Choroid plexus epithelial cell (primary cell): ENCODE measurements at regions not wholly inside any gene's neighbourhood (a gene's known extent, or its start where the extent isn't known, plus 50 kb on each side); places are given as distances from the start of the nearest gene placed in this dataset.

Experiments
- DNase-seq: peaks from one replicate; pipeline ENCODE4 v3.0.0-alpha.2; 2010; ENCODE audit warnings: low read depth
- H3K4me3 ChIP-seq: 2 replicates; pipeline ENCODE4 v1.5.1; 2011; ENCODE audit warnings: low read depth, mild to moderate bottlenecking, control low read depth, low read length, moderate library complexity
- TF ChIP-seq, protein P1 (sequence below): conservative IDR thresholded peaks from 2 replicates; pipeline ENCODE4 v1.5.1; 2011; ENCODE audit warnings: low read depth, mild to moderate bottlenecking, control low read depth, inconsistent platforms, low read length, moderate library complexity

GRCh38 chr7:142337054-142338001 is 79.5 kb upstream of the PRSS58 start:
- TF ChIP-seq, protein P1, sequence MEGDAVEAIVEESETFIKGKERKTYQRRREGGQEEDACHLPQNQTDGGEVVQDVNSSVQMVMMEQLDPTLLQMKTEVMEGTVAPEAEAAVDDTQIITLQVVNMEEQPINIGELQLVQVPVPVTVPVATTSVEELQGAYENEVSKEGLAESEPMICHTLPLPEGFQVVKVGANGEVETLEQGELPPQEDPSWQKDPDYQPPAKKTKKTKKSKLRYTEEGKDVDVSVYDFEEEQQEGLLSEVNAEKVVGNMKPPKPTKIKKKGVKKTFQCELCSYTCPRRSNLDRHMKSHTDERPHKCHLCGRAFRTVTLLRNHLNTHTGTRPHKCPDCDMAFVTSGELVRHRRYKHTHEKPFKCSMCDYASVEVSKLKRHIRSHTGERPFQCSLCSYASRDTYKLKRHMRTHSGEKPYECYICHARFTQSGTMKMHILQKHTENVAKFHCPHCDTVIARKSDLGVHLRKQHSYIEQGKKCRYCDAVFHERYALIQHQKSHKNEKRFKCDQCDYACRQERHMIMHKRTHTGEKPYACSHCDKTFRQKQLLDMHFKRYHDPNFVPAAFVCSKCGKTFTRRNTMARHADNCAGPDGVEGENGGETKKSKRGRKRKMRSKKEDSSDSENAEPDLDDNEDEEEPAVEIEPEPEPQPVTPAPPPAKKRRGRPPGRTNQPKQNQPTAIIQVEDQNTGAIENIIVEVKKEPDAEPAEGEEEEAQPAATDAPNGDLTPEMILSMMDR: no peak
- no peak for DNase-seq
- no peak overlapping the region for H3K4me3 ChIP-seq

DNA sequence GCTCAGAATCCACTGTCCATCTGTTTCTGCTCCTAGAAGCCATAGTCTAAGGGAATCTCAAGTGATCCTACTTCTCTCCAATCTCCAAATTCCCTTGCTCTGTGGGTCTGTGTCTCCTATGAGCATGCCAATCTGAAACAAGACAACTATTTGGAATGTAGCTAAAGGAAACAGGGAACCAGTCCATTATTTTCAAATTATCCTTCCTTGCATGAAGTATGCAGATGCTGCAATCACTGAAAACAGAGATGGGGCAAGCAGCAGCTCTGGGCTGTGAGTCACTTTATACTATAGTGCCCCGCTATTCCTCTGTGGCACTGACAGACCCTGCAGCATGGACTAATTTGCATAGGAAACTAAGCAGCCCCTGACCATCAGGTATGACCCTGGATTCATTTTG is 76.9 kb upstream of the PRSS58 start:
- no peak for DNase-seq
- H3K4me3 ChIP-seq: no peak overlapping the region
- TF ChIP-seq, protein P1: no peak

DNA sequence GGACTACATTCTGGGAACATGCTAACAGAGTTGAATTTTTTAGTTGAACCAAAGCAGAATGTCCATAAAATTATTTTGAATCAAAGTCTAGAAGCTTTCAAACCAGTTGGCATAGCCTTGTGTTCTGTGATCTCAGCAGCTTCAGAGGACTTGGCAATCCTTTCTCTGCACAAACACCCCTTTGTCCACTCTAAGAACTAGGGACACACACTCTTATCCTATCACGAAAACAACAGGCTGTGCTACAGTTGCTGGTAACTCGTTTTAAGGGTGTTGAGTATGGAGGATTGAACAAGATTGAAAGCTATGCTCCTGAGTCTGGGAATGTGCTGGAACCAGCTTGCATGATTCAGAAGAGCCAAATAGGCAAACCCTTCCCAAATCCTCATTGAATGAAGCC is 76.4 kb upstream of the PRSS58 start:
- no peak for DNase-seq
- TF ChIP-seq, protein P1: no peak
- H3K4me3 ChIP-seq: no peak overlapping the region

- no peak overlapping the region for H3K4me3 ChIP-seq
- TF ChIP-seq, protein P1: no peak
- DNase-seq: no peak
These were observed 74.6 kb upstream of the PRSS58 start for GRCh38 chr7:142332421-142332820.

DNA sequence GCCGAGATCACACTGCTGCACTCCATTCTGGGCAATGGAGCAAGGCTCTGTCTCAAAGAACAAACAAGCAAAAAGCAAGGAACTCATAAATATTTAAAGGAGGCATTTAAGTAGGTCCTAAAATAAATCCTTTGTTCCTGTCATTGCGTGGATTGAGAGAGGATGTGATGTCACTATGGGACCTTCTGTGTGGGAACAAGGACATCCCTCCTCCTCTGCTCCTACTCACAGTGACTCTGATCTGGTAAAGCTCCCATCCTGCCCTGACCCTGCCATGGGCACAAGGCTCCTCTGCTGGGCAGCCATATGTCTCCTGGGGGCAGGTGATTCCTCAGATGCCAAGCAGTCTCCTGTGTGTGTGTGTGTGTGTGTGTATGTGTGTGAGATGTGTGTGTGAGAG is 74.1 kb upstream of the PRSS58 start:
- DNase-seq: no peak
- no peak overlapping the region for H3K4me3 ChIP-seq
- TF ChIP-seq, protein P1: no peak

DNA sequence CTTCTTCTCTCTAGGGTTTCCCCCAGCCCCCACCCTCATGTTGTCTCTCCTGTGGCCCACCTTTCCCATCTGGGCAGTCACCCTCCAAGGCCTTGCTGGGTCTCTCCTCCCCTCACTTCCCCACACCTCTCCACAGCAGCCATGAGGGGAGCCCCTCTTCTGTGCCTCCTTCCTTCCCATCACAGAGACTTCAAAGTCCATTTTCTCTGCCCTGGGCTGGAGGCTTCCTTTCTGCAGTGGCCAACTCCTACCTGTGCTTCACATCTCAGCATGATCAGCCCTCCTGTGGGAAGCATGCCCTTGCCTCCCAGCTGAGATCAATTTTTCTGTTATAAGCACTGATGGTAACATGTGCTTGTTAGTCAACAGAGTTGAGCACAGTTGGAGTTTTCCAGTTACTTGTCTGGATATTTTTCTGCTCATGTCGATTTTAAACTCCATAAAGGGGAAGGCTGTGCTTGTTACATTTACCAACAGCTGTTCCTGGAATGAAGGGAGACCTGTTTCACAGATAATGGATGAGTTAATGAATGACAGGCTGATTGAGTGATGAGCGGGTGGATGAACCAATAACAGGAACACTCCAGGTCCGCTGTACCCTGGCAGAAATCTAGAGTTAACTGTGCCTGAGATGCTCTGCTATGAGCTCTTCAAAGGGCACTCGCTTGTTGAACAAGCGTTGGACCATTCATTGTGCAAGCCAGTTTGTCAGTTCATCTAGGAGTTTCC is 71.4 kb upstream of the PRSS58 start:
- H3K4me3 ChIP-seq: no peak overlapping the region
- DNase-seq: no peak
- TF ChIP-seq, protein P1: no peak

DNA sequence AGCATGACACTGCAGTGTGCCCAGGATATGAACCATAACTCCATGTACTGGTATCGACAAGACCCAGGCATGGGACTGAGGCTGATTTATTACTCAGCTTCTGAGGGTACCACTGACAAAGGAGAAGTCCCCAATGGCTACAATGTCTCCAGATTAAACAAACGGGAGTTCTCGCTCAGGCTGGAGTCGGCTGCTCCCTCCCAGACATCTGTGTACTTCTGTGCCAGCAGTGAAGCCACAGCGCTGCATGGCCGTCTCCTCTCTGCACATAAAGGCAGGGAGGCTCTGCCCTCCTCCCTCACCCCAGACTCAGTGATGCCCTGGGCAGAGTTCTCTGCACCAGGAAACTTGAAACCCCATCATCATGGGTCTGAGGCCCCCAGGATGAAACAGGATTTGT is 70.7 kb upstream of the PRSS58 start:
- TF ChIP-seq, protein P1: no peak
- DNase-seq: no peak
- no peak overlapping the region for H3K4me3 ChIP-seq
